ENCODE measurements at regions not wholly inside any gene's neighbourhood (a gene's known extent, or its start where the extent isn't known, plus 50 kb on each side); places are given as distances from the start of the nearest gene placed in this dataset.

- H3K4me3 ChIP-seq (ENCODE audit: low read length): no peak overlapping the region
- TF ChIP-seq CTCF (IDR thresholded peaks at IDR 0.05; ENCODE audit: insufficient read depth, low read depth, low read length, missing control alignments): no peak
- DNase-seq (ENCODE audit: low read depth): no peak
Measured at GRCh38 chr2:239695728-239696240, 295.0 kb upstream of the HDAC4 start.

- DNase-seq (ENCODE audit: low read depth): no peak
- no peak for TF ChIP-seq CTCF (IDR thresholded peaks at IDR 0.05; ENCODE audit: insufficient read depth, low read depth, low read length, missing control alignments)
- H3K4me3 ChIP-seq (ENCODE audit: low read length): no peak overlapping the region
Measured at GRCh38 chr2:239695106-239695727, 294.4 kb upstream of the HDAC4 start.

- TF ChIP-seq CTCF (IDR thresholded peaks at IDR 0.05; ENCODE audit: insufficient read depth, low read depth, low read length, missing control alignments): no peak
- no peak overlapping the region for H3K4me3 ChIP-seq (ENCODE audit: low read length)
- DNase-seq (ENCODE audit: low read depth): no peak
Measured at GRCh38 chr2:239694487-239694886, 293.7 kb upstream of the HDAC4 start.

- TF ChIP-seq CTCF (IDR thresholded peaks at IDR 0.05; ENCODE audit: insufficient read depth, low read depth, low read length, missing control alignments): no peak
- H3K4me3 ChIP-seq (ENCODE audit: low read length): no peak overlapping the region
- DNase-seq (ENCODE audit: low read depth): no peak
Measured at GRCh38 chr2:239693761-239694415, 293.1 kb upstream of the HDAC4 start.

GRCh38 chr2:239693330-239693729, 292.5 kb upstream of the HDAC4 start:
- TF ChIP-seq CTCF (IDR thresholded peaks at IDR 0.05; ENCODE audit: insufficient read depth, low read depth, low read length, missing control alignments): no peak
- H3K4me3 ChIP-seq (ENCODE audit: low read length): no peak overlapping the region

GRCh38 chr2:239692919-239693318, 292.1 kb upstream of the HDAC4 start:
- H3K4me3 ChIP-seq (ENCODE audit: low read length): no peak overlapping the region
- DNase-seq (ENCODE audit: low read depth): no peak
- no peak for TF ChIP-seq CTCF (IDR thresholded peaks at IDR 0.05; ENCODE audit: insufficient read depth, low read depth, low read length, missing control alignments)

More at GRCh38 chr2:239693330-239693729, 292.5 kb upstream of the HDAC4 start:
- no peak for DNase-seq (ENCODE audit: low read depth)
